ENCODE measurements at regions not wholly inside any gene's neighbourhood (a gene's known extent, or its start where the extent isn't known, plus 50 kb on each side); places are given as distances from the start of the nearest gene placed in this dataset.

- TF ChIP-seq POLR2AphosphoS5 (IDR thresholded peaks at IDR 0.05; ENCODE audit: low read length), result no peak
- TF ChIP-seq MXI1 (IDR thresholded peaks at IDR 0.05; ENCODE audit: low read depth, low read length), result no peak
- TF ChIP-seq EZH2 (IDR thresholded peaks at IDR 0.05; ENCODE audit: borderline replicate concordance, control insufficient read depth, low read depth, low read length), result no peak
- TF ChIP-seq EP300 (IDR thresholded peaks at IDR 0.05; ENCODE audit: borderline replicate concordance in 1 of 2, control insufficient read depth in 1 of 2, low read depth in 2 of 2, low read length in 2 of 2), result no peak
- TF ChIP-seq ZNF274 (IDR thresholded peaks at IDR 0.05; ENCODE audit: insufficient read depth, insufficient read length), result no peak
- TF ChIP-seq ZNF384 (IDR thresholded peaks at IDR 0.05; ENCODE audit: borderline replicate concordance, low read depth, low read length), result no peak
- no peak for TF ChIP-seq TAF1 (IDR thresholded peaks at IDR 0.05; ENCODE audit: borderline replicate concordance, low read depth, low read length)
- no peak for TF ChIP-seq SP1 (IDR thresholded peaks at IDR 0.05; ENCODE audit: low read depth, low read length)
- TF ChIP-seq CHD1 (IDR thresholded peaks at IDR 0.05; ENCODE audit: low read depth, low read length), result no peak
- TF ChIP-seq POLR2AphosphoS2 (IDR thresholded peaks at IDR 0.05; ENCODE audit: low read depth, low read length), result no peak
- no peak for TF ChIP-seq CHD2 (IDR thresholded peaks at IDR 0.05; ENCODE audit: borderline replicate concordance, low read depth, low read length)
- TF ChIP-seq WRNIP1 (IDR thresholded peaks at IDR 0.05; ENCODE audit: borderline replicate concordance, low read depth, low read length), result no peak
- no peak for TF ChIP-seq CTCF (IDR thresholded peaks at IDR 0.05 in 2 of 3, conservative IDR thresholded peaks at IDR 0.05 in 1 of 3; ENCODE audit: control insufficient read depth in 2 of 3, extremely low read depth in 1 of 3, insufficient read depth in 1 of 3, low read depth in 3 of 3, low read length in 3 of 3)
- no peak for TF ChIP-seq BRCA1 (IDR thresholded peaks at IDR 0.05; ENCODE audit: low read depth, low read length)
Observed at GRCh38 chr13:84136582-84136981, 254.3 kb upstream of the SLITRK1 start.
